AG09319 (cell line): ENCODE measurements at regions not wholly inside any gene's neighbourhood (a gene's known extent, or its start where the extent isn't known, plus 50 kb on each side); places are given as distances from the start of the nearest gene placed in this dataset.

Source experiments
- DNase-seq: peaks from one replicate; pipeline ENCODE4 v3.0.0-alpha.2; 2010; ENCODE audit warnings: low read depth; ENCODE audit errors: extremely low read depth
- TF ChIP-seq, protein P1 (sequence below): IDR thresholded peaks from 2 replicates; pipeline ENCODE4 v1.5.1; 2011; ENCODE audit warnings: low read depth, mild to moderate bottlenecking, inconsistent platforms, low read length, moderate library complexity

DNA sequence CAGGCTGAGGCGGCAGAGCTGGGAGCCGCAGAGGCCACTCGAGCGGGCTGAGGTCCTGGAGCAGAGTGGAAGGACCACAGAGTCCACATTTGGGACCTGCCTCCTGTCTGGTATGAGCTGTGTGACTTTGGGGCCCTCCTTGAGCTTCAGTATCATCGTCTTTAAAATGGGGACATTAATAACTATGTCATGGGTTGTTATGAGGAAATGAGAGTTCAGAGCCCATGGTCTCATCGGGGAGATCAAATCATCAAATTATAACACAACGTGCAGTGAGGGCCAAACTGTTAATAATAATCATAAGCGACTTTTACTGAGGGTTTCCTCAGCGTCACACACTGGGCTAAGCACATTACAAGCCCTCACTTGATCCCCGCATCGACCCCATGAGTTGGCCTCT, 49.9 kb upstream of the CCDC167 start:
- DNase-seq = no peak
- TF ChIP-seq, protein P1, sequence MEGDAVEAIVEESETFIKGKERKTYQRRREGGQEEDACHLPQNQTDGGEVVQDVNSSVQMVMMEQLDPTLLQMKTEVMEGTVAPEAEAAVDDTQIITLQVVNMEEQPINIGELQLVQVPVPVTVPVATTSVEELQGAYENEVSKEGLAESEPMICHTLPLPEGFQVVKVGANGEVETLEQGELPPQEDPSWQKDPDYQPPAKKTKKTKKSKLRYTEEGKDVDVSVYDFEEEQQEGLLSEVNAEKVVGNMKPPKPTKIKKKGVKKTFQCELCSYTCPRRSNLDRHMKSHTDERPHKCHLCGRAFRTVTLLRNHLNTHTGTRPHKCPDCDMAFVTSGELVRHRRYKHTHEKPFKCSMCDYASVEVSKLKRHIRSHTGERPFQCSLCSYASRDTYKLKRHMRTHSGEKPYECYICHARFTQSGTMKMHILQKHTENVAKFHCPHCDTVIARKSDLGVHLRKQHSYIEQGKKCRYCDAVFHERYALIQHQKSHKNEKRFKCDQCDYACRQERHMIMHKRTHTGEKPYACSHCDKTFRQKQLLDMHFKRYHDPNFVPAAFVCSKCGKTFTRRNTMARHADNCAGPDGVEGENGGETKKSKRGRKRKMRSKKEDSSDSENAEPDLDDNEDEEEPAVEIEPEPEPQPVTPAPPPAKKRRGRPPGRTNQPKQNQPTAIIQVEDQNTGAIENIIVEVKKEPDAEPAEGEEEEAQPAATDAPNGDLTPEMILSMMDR = no peak
